H1 (cell line): ENCODE measurements at regions not wholly inside any gene's neighbourhood (a gene's known extent, or its start where the extent isn't known, plus 50 kb on each side); places are given as distances from the start of the nearest gene placed in this dataset.

Experiments
- CTCF ChIA-PET: fragments of 300-600 bp; sonication (Branson Sonifier 250); formaldehyde crosslinking; loops from one replicate; lab custom pipeline; 2021; ENCODE audit not compliant: partially characterized antibody; lab: Charles Lee
- POLR2A ChIA-PET: fragments of 300-600 bp; sonication (Branson Sonifier 250); formaldehyde crosslinking; loops from one replicate; lab custom pipeline; 2021; ENCODE audit warnings: inconsistent platforms; ENCODE audit not compliant: partially characterized antibody; lab: Charles Lee
- DNase-seq, 2 experiments: peaks; one replicate each; pipeline versions ENCODE4 v3.0.0 to v3.0.0-alpha.2; 2010 to 2022; ENCODE audit warnings: low spot score in 2 of 2, low read depth in 1 of 2, mixed read lengths in 1 of 2
- FAIRE-seq: peaks from 2 replicates; lab custom pipeline; 2011; peaks lifted over from hg19 to GRCh38; lab: Jason Lieb, UNC
- H2AFZ ChIP-seq: 2 replicates; pipeline ENCODE4 v1.8.1; 2012; ENCODE audit warnings: low read length, inconsistent platforms
- H2AK5ac ChIP-seq: 2 replicates; pipeline ENCODE4 v1.6.1; 2013; ENCODE audit warnings: low read depth, low read length
- H2BK120ac ChIP-seq: replicated peaks from 2 replicates; pipeline ENCODE3; 2013; ENCODE audit warnings: low read depth, low read length, inconsistent platforms
- H2BK12ac ChIP-seq: 2 replicates; pipeline ENCODE4 v1.6.1; 2013; ENCODE audit warnings: low read depth, low read length
- H2BK15ac ChIP-seq: 2 replicates; pipeline ENCODE4 v1.6.1; 2013; ENCODE audit warnings: low read length
- H2BK20ac ChIP-seq: 2 replicates; pipeline ENCODE4 v1.6.1; 2013; ENCODE audit warnings: low read length
- H2BK5ac ChIP-seq: 2 replicates; pipeline ENCODE4 v1.6.1; 2013; ENCODE audit warnings: low read depth, low read length
- H3K14ac ChIP-seq: 2 replicates; pipeline ENCODE4 v1.6.1; 2013; ENCODE audit warnings: inconsistent platforms; ENCODE audit not compliant: insufficient read length
- H3K18ac ChIP-seq: 2 replicates; pipeline ENCODE4 v1.6.1; 2013; ENCODE audit warnings: low read length; ENCODE audit errors: extremely low read depth
- H3K23ac ChIP-seq: 2 replicates; pipeline ENCODE4 v1.6.1; 2013; ENCODE audit warnings: inconsistent platforms; ENCODE audit not compliant: insufficient read length
- H3K23me2 ChIP-seq: 2 replicates; pipeline ENCODE4 v1.6.1; 2013; ENCODE audit warnings: low read depth, low read length
- H3K27ac ChIP-seq: 2 replicates; pipeline ENCODE4 v1.6.1; 2011; ENCODE audit warnings: low read depth, low read length, inconsistent platforms
- H3K27me3 ChIP-seq, 4 experiments: replicated peaks in 1 of 4; 1 replicate in 1 of 4; 2 replicates in 3 of 4; pipeline versions ENCODE4 v1.6.1 to v1.8.1; 2011 to 2013; ENCODE audit warnings: low read length in 3 of 4, mild to moderate bottlenecking in 3 of 4, inconsistent platforms in 2 of 4, mixed read lengths in 2 of 4, moderate library complexity in 1 of 4; ENCODE audit not compliant: control insufficient read depth in 3 of 4, insufficient read depth in 3 of 4; ENCODE audit errors: extremely low read depth in 1 of 4
- H3K36me3 ChIP-seq, 4 experiments: 2 replicates each; pipeline versions ENCODE4 v1.6.1 to v1.8.1; 2011 to 2013; ENCODE audit warnings: mild to moderate bottlenecking in 4 of 4, low read length in 3 of 4, moderate library complexity in 2 of 4, control low read depth in 1 of 4, inconsistent platforms in 1 of 4; ENCODE audit not compliant: insufficient read depth in 4 of 4, control insufficient read depth in 2 of 4
- H3K4ac ChIP-seq: replicated peaks from 2 replicates; pipeline ENCODE3; 2013; ENCODE audit warnings: low read length, low read depth, mixed read lengths, inconsistent platforms; ENCODE audit not compliant: insufficient read length
- H3K4me1 ChIP-seq, 4 experiments: replicated peaks in 1 of 4; 1 replicate in 1 of 4; 2 replicates in 3 of 4; pipeline versions ENCODE4 v1.6.1 to v1.8.1; 2011 to 2013; ENCODE audit warnings: low read length in 3 of 4, inconsistent platforms in 2 of 4, mixed read lengths in 1 of 4; ENCODE audit not compliant: insufficient read depth in 4 of 4, control insufficient read depth in 3 of 4
- H3K4me2 ChIP-seq, 2 experiments: 2 replicates each; pipeline versions ENCODE4 v1.6.1 to v1.8.1; 2011 to 2013; ENCODE audit warnings: low read depth in 2 of 2, low read length in 2 of 2, control low read depth in 1 of 2, inconsistent platforms in 1 of 2, mild to moderate bottlenecking in 1 of 2; ENCODE audit not compliant: insufficient read depth in 1 of 2
- H3K4me3 ChIP-seq, 4 experiments: fragments of 200-600, 300-600 bp in 1 of 4; sonication (generic), shearing (Covaris generic), sonication (Bioruptor Twin) in 1 of 4; 2 replicates each; pipeline versions ENCODE4 v1.5.1 to v1.8.1; 2011 to 2016; ENCODE audit warnings: low read length in 4 of 4, low read depth in 3 of 4, control low read depth in 2 of 4, inconsistent platforms in 2 of 4, mild to moderate bottlenecking in 2 of 4, mixed read lengths in 1 of 4, moderate library complexity in 1 of 4; ENCODE audit not compliant: insufficient read depth in 2 of 4; ENCODE audit errors: extremely low read depth in 1 of 4
- H3K56ac ChIP-seq: replicated peaks from 2 replicates; pipeline ENCODE3; 2013; ENCODE audit warnings: low read depth, mild to moderate bottlenecking, mixed read lengths, low read length, inconsistent platforms; ENCODE audit not compliant: insufficient read length
- H3K79me1 ChIP-seq: 2 replicates; pipeline ENCODE4 v1.6.1; 2013; ENCODE audit warnings: low read depth, low read length, control low read depth
- H3K79me2 ChIP-seq, 2 experiments: 2 replicates each; pipeline versions ENCODE4 v1.6.1 to v1.8.1; 2012 to 2013; ENCODE audit warnings: low read length in 2 of 2, mild to moderate bottlenecking in 2 of 2, inconsistent platforms in 1 of 2; ENCODE audit not compliant: insufficient read depth in 2 of 2, control insufficient read depth in 1 of 2
- H3K9ac ChIP-seq, 4 experiments: replicated peaks in 1 of 4; 1 replicate in 1 of 4; 2 replicates in 3 of 4; pipeline versions ENCODE4 v1.6.1 to v1.8.1; 2011 to 2013; ENCODE audit warnings: low read depth in 3 of 4, low read length in 3 of 4, control low read depth in 2 of 4, mild to moderate bottlenecking in 2 of 4, moderate library complexity in 2 of 4, inconsistent platforms in 1 of 4; ENCODE audit errors: extremely low read depth in 1 of 4
- H3K9me3 ChIP-seq, 2 experiments: 2 replicates each; pipeline versions ENCODE4 v1.6.1 to v1.8.1; 2012 to 2013; ENCODE audit warnings: mild to moderate bottlenecking in 2 of 2, moderate library complexity in 2 of 2, control low read depth in 1 of 2, inconsistent platforms in 1 of 2, low read depth in 1 of 2, low read length in 1 of 2, mixed read lengths in 1 of 2; ENCODE audit not compliant: insufficient read depth in 2 of 2
- H4K20me1 ChIP-seq, 2 experiments: replicated peaks in 1 of 2; 2 replicates each; pipeline versions ENCODE3 to v1.8.1; 2011 to 2013; ENCODE audit warnings: inconsistent platforms in 2 of 2, low read length in 2 of 2, mild to moderate bottlenecking in 1 of 2; ENCODE audit not compliant: insufficient read depth in 2 of 2, control insufficient read depth in 1 of 2
- H4K5ac ChIP-seq: 2 replicates; pipeline ENCODE4 v1.6.1; 2013; ENCODE audit warnings: low read length, low read depth, mixed read lengths, inconsistent platforms; ENCODE audit not compliant: insufficient read length
- H4K8ac ChIP-seq: 2 replicates; pipeline ENCODE4 v1.8.0; 2013; ENCODE audit warnings: mild to moderate bottlenecking, moderate library complexity, low read length, inconsistent platforms; ENCODE audit not compliant: insufficient read depth; ENCODE audit errors: extremely low read depth
- H4K91ac ChIP-seq: replicated peaks from 2 replicates; pipeline ENCODE3; 2013; ENCODE audit warnings: low read length, mixed read lengths, inconsistent platforms; ENCODE audit not compliant: insufficient read length
- BRCA1 ChIP-seq: IDR thresholded peaks from 2 replicates; pipeline ENCODE4 v1.6.1; 2012; ENCODE audit warnings: low read depth, low read length, improper control_type of control experiment
- WGBS, 2 experiments: shearing (Covaris generic) in 1 of 2; methylation state at CpG; one replicate each; pipeline versions ENCODE4 v1.1.6 to v1.1.7; 2013 to 2015; ENCODE audit warnings: low lambda C conversion rate in 2 of 2, mixed read lengths in 2 of 2, inconsistent platforms in 1 of 2, low coverage in 1 of 2, missing lambda C conversion rate in 1 of 2; ENCODE audit not compliant: insufficient replicate concordance in 2 of 2, insufficient coverage in 1 of 2, insufficient read length in 1 of 2; ENCODE audit errors: extremely low coverage in 1 of 2, missing lambda C conversion rate in 1 of 2; 5-methylcytosine and 5-hydroxymethylcytosine counted together

DNA sequence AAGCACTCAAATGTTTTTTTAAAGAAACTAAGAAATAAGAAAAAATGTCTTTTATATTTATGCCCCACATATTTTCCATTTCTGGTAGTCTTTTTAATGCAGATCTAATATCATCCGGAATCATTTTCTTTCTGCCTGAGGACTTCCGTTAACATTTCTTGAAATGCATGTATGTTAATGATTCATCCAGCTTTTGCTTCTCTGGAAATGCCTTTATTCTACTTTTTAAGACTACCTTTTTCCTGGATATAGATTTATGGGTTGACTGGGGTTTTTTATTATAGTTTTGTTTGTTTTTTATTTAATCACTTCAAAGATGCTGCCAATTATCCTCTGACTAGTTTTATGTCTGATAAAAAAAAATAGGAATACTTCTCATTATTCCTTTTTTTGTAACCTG is 57.1 kb upstream of the LDLRAD3 start:
- DNase-seq (no peak), FAIRE-seq (no peak)
- H4K91ac ChIP-seq, result no peak overlapping the region
- ChIA-PET CTCF (interaction anchor here (0.6 kb wide), 1 partner anchor 178 kb away, joined by 3 read pairs; no protein-coding TSS in a partner anchor), POLR2A (interaction anchor here (0.9 kb wide), 1 partner anchor 11 kb away, joined by 3 read pairs; no protein-coding TSS in a partner anchor)
- H3K79me1 ChIP-seq, result no peaks in the 10 kb centered on the region
- H3K56ac ChIP-seq, result no peak overlapping the region
- H2BK12ac ChIP-seq, result no peak overlapping the region
- no peak overlapping the region for H3K23ac ChIP-seq
- H3K4me2 ChIP-seq, result no peak overlapping the region
- no peaks in the 10 kb centered on the region for H3K9me3 ChIP-seq
- no peaks in the 10 kb centered on the region for H3K23me2 ChIP-seq
- H2AK5ac ChIP-seq, result no peak overlapping the region
- no peak overlapping the region for H2BK120ac ChIP-seq
- no peaks in the 10 kb centered on the region for H3K36me3 ChIP-seq
- no peak overlapping the region for H4K5ac ChIP-seq
- H2BK15ac ChIP-seq, result no peak overlapping the region
- H4K20me1 ChIP-seq, result no peaks in the 10 kb centered on the region
- H3K14ac ChIP-seq, result no peak overlapping the region
- no peaks in the 10 kb centered on the region for H3K79me2 ChIP-seq
- H3K27me3 ChIP-seq, result no peaks in the 10 kb centered on the region
- no peaks in the 10 kb centered on the region for H3K4me1 ChIP-seq
- TF ChIP-seq BRCA1, result no peak
- 96% methylated on average over 2 of the region's 2 CpGs; no CpG with 5 or more reads in 1 of the 2 experiments for WGBS, 2 experiments
- no peak overlapping the region for H3K4me3 ChIP-seq
- H3K27ac ChIP-seq, result no peak overlapping the region
- no peak overlapping the region for H2AFZ ChIP-seq
- H3K9ac ChIP-seq, result no peak overlapping the region
- no peak overlapping the region for H4K8ac ChIP-seq
- no peak overlapping the region for H2BK5ac ChIP-seq
- no peak overlapping the region for H2BK20ac ChIP-seq
- H3K18ac ChIP-seq, result no peak overlapping the region
- no peak overlapping the region for H3K4ac ChIP-seq
